GM19240 (cell line): ENCODE measurements at regions not wholly inside any gene's neighbourhood (a gene's known extent, or its start where the extent isn't known, plus 50 kb on each side); places are given as distances from the start of the nearest gene placed in this dataset.
"Not testable (repeated sequence)": the region's sequence is repeated elsewhere in the genome, so short reads cannot be mapped to it uniquely, and the experiment has no call there.

ENCODE experiments used
- DNase-seq: peaks from one replicate; pipeline ENCODE4 v3.0.0; 2011; ENCODE audit warnings: low spot score; ENCODE audit not compliant: insufficient read length

DNA sequence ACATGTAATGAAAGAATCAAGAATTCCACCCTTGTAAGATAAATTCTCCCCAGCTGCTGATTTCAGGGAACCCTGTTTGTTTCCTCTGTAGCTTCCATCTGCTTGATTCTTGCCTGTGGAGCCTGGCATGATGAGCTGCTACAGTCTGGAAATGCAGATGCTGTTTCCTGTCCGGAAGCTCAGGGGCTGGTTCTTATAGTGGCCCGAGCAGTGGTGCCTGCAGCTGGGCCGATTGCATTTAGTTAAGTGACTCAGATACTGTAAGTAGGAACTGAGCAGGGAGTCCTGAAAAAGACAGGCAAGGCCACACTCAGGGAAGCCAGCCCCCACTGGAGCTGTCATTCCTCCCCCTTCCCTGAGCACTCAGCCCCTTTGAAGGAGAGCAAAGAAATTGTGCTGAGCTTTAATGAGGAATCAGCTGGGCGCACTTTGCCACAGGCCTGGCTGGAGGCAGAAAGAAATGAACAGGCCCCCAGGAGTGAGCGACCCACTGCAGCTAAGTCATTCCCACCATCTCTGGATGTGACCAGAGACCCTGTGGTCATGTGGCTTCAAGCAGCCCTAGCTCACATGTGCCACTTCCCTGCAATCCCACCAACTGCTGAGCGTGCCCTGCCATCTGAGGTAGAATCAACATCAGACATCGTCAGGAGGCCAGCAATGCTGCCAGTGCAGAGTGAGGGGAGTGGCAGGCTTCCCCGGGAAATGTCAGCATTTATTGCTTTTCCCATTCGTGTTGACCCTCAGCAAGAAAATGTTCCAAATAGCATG is 206.0 kb upstream of the WWC1 start:
- DNase-seq, result no peak

DNA sequence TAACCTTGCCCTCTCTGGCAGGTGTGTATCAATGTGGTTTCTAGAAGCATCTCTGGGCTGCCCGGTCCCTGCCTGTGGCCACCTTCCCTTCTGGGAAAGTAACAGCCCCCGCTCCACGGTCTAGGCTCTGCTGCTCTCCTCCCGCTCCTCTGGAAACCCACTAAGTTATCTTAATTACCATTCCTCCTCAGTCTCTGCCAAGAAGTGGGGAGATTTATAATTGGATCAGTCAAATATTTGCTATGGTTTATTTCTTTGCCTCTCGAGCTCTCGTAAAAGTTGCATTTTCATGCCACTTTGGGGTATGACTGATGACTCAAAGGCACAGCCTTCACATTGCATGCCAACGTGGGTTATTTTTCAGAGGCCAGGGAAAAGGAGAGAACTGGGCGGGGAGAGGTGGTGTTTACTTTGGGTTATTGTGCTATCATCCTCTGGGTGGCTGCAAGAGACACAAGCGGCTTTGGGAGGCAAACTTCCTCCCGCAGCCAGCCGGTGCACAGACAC is 205.3 kb upstream of the WWC1 start:
- DNase-seq, result no peak

DNA sequence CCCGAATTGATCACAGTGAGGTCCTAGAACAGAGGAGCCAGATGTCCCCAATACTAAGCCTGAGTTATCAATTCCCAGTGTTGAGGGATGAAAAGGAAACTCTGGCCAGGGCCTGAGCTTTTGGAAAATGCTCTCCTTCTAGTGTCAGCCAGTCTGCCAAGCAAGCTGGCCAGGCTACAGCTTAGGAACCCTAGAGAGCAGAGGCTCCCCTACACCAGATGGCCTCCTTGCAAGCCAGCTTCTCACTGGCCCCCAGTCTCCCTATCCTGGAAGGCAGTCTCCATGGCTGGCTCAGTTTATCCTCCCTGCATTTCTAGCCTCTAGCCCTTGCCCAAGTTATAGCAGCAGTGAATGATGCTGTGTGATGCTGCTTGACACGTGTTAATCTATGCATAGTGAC is 204.7 kb upstream of the WWC1 start:
- no peak for DNase-seq

DNA sequence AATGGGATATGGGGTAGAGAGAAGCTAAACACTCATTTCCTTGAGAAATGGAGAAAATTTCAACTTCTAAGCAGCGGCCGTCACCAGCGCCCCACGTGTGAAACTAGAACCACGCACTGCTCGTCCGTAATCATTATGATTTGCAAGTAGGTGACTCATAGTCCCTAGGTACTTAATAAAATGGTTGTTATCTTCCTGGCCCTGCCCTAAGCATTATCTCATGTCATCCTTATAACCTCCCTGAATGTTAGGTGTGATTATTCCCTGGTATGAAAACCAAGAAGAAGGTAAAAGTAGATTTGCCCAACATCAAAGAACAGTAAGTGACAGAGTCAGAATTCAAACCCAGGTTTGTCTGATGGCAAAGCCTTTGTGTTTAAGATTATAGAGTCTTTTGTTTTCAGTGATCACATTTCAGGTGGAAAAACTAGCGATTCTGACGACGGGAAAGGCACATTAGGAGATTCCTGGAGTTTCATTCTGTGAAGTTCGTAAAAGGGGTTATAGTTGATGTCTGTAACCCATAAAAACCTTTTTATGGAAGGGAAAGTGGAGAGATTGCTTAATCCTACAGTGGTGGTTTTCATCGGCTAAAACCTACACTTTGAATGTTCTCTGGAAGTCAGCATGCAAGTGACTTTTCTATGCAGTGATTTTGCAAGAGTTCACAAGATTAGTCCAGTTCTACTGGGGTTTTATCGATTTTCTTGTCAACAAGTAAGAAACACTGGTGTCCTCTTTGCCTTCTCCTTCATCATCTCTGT is 202.9 kb upstream of the WWC1 start:
- DNase-seq, result no peak

DNA sequence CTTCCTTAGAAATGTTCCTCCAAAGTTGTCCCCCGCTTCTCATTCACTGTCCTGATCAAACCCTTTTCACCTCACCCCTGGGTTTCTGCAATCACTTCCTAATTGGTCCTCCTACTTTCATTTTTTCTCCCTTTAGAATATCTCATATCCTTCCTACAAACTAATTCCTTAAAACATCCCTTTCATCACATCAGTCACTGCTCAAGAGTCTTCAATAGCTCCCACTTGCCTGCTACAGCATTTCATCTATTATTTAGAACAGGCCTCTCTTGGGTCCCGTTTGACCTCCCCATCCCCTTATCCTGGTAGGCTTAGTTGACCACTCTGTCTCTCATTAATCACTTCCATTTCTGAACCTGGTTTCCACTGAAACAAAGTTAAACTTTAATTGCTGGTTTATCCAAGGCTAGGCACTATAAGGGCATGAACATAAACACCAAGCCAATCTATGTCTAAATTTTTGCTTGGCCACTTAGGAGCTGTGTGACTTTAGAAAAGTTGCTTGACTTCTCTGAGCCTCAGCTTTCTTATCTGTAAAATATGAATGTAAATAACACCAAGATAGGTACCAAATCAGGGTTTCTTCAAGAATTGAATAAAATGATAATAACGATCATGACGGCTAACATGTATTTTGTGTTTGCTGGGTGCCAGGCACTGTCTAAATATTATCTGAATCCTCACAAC is 202.1 kb upstream of the WWC1 start:
- DNase-seq, result no peak

DNA sequence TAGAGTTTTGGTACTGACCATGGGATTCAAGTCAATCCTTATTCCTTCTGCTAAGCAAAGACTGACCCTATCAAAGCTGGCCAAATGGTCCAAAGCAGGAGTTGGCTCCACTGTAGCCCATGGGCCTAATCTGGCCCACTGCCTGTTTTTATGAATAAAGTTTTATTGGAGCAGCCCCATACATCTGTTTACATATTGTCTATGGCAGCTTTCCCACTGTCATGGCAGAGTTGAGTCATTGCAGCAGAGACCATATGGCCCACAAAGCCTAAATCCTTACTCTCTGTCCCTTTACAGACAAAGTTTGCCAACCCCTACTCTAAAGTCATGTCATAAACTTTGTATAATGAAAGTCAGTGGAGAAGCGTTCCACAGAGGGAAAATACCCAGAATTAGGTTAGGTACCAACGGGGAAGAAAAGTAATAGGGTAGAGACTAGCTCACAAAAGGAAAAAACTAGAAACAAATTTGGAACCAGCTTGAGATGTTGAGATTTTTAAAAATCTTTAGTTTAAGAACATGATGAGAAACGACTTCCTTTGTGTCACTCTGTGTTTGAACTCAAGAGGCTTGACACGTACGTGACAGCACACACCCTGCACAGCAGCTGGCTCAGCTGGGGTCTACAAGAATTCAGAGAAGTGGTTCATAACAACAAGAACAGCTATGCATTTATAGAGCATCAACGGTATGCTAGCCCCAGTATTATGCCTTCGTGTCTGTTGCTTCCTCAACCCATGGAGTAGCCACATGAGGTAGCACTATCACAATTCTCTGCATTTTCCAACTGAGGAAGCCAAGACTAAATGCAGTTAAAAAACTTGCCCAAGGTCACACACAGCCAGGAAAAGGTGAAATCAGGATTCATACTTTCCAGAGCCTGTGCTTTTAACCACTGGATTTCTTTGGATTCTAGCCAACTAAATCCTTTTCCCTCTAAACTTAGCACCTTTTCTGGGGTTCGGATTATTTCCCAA is 198.9 kb upstream of the WWC1 start:
- no peak for DNase-seq

DNA sequence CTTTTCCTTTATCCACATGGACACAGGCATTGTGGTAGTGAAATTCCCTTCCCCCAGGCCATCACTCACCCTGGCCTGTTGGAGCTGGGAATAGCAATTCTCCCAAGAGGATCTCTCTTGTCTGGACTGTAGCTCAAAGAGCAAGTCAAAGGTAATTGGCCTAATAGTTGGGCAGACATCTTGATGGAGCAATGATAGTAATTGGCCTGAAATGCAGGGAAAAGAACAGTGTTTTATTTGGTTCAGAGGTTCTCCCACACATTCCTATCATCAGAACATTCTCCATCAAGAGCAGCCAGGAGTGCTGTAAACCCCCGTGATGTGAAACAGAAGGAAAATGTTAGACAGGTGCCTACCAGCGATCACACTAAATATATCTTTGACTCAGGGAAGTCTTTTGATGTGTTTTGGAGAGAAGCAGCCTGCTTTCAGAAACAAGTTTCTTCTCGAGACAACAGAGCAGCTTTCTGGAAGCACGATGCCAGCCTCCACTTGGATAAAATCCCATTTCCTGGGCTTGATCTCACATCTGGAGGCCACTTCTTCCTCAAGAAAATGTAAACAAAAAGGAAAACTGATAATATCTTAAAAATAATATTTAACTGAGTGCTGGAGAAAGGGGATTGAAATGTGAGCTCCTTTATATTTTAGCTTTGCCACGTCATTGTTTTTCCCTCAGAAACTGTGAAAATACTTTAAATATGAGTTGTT is 198.1 kb upstream of the WWC1 start:
- DNase-seq, result no peak

DNA sequence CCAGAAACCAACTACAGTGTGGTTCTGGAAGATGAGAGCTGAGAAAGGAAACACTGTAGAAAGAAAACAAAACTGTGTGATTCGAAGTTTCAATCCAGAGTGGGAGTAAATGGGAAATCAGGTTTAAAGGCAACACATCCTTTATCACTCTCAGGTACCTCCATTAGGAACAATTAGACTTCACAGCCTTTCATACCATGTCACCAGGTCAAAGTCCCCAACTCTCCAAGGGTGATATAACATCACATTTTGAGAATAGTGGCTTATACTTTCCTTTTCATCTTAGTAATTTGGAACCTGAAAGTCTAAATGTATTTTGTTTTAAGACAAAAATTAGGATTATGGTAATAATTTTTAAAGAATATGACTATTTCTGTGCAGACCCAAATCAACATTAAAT is 194.9 kb upstream of the WWC1 start:
- DNase-seq, result no peak

DNA sequence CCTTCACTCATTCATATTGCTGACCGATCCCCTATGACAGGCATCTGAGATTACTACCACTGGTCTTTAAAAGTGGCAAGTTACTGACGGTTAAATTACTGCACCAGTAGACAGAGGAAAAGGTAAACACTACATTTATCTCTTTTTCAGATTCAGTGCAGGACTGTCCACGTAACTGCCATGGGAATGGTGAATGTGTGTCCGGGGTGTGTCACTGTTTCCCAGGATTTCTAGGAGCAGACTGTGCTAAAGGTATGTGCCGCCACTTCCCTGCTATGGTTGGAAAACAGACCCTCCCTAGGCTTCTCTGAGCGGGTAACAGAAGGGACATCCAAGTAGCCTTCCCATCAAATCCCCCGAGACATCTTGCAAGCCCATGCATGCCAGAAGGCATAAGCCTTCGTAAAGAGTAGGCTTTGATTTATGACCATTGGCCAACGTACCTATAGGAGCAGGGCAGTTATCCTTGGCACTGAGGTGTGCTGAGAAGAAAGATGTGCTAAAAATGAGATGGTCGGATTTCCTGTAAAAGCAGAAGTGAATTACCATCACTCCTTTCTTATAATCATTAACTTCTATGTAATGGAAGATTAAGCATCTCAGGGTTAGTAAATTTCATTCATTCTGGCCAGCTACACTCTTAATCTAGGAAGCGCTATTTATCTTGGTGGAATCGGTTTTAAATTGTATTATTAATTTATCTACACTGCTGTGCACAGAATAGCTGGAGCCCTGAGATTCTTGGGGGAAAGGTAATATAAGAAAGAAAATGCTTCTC is 193.4 kb upstream of the WWC1 start:
- DNase-seq, result no peak

DNA sequence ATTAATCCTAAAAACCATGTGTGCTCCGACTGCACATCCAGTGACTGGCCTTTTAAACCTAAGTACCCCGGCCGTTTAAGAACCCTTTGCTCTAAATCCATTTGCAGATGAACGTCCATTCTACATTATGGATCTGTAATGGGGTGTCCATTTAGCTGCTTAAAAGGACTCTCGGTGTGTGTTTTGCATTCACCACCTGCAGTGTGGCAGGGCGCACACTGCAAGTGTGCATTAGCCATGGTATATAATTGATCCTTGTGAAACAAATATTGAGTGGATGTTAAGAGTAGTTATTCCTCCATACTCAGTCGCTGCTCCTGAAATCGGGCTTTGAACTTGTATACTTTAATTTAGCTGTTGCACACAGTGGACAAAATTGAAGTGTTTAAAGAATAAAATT is 190.1 kb upstream of the WWC1 start:
- DNase-seq, result no peak

DNA sequence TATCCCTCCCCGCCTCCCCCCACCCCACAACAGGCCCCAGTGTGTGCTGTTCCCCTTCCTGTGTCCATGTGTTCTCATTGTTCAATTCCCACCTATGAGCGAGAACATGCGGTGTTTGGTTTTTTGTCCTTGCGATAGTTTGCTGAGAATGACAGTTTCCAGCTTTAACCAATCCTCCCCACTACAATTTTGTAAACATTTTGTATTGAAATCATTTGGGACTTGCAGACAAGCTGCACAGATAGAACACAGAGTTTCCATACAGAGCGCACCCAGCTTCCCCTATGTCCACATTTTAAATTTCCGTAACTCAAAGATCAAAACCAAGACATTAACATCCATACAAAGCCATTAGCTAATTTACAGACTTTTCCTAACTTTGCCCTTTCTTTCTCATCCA is 188.4 kb upstream of the WWC1 start:
- not testable (repeated sequence) for DNase-seq

DNA sequence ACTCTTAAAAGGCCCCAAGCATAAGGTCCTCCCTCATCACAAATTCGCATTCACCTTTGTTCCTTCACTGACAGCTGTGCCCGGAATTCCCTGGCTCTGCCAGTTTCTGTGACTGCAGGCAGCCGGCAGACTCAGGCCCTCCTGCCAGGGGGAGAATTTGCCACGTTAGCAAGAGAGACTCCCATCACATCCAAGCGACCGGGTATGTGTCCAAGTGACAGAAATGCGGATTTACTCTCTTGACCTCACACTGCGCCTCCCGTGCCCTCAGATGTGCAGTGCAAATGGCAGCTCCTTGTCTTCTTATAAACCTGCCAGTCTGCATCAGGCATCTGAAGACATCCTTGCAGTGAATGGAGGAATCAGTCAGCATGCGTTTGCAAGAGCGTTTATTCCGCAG is 187.1 kb upstream of the WWC1 start:
- DNase-seq, result no peak

DNA sequence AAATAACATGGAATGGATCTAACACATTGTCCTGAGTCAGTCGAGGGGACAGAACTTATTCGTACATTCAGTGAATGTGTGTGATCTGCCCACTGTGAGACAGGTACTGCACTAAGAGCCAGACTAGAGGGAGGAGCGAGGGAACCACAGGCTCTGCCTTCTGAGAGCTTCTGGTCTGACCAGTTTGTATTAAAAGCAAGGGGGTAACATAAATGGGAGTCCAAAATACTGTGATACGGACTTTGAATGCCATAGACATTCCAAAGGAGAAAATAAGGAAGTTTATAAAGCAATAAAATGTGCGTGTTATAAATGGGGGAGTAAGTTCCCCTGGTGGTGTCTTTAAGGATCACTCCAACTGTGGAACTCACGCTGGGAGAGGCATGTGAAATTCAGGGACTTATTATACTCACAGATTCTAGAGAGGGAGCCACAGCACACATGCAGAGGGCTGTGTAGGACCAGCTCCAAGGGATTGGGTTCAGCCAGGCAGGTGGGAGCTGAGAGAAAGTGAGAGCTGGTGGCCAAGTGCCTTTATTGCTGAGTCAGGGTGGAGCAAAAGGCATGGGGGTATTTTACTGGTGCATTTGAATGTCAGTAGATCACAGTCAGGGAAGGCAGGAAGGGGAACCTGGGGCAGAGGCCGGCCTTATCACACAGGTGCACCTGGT is 186.5 kb upstream of the WWC1 start:
- no peak for DNase-seq

DNA sequence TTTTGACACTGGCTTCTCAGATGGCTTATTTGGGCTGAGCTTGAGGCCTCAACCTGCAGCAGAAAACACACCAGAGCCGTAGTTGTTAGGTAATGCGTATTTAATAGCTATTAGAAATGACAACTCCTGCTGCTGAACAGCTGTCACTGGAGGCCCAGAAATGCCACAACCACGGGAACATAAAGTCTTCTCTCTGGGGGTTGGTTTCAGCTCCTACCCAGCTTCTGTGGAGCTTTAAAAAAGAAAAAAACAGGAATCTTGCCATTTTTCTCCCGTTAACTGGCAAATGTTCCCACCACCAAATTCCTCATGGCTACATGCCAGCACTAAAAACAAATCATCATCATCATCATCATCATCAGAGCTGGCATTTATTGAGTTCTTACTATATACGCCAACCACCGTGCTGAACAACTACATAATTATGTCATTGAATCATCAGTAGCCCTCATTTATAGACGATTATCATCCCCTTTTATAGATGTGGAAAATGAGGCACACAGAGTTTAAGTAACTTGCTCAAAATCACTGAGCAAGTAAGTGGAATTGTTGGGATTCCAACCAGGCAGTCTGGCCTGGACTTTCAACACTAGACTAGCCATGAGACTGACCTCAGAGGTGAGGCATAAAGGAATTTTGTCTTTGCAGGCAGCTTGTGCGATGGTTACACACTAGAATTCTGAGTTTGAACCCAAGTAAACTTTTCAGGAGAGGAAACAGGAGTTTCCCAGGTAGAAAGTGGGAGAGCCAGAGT is 185.3 kb upstream of the WWC1 start:
- DNase-seq, result no peak

DNA sequence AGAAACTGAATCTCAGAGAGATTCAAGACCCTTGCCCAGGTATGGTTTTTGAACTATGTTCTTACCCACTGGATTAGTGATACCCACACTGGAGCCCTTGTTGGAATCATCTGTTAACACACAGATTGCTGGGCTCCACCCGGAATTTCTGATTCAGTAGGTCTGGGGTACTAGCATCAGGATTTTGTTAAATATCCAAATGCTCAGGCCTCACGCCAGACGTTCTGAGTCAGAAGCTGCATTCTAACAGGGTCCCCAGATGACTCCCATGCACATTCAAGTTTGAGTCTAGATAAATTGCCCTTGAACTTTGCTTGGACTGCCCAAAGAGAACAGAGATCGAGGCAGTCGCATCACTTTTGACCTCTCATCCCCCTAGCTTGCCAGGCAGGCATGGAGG is 182.0 kb upstream of the WWC1 start:
- no peak for DNase-seq

DNA sequence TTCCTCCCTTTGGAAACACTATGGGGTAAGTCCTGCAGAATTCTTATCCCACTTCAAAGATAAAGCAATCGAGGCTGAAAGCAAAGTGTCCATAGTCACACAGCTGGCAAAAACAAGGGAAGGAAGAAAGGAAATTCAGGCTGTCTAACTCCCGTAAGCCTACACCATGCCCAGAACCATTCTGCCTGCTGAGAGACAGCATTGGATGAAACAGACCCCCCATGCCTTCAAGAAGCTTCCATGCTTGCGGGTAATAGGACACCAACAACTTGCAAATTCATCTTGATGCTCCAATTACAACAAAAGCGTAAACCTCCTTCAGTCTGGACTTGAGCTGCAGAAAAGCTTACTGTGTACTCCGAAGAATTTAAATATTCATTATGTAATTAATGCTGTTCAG is 181.1 kb upstream of the WWC1 start:
- DNase-seq, result no peak

DNA sequence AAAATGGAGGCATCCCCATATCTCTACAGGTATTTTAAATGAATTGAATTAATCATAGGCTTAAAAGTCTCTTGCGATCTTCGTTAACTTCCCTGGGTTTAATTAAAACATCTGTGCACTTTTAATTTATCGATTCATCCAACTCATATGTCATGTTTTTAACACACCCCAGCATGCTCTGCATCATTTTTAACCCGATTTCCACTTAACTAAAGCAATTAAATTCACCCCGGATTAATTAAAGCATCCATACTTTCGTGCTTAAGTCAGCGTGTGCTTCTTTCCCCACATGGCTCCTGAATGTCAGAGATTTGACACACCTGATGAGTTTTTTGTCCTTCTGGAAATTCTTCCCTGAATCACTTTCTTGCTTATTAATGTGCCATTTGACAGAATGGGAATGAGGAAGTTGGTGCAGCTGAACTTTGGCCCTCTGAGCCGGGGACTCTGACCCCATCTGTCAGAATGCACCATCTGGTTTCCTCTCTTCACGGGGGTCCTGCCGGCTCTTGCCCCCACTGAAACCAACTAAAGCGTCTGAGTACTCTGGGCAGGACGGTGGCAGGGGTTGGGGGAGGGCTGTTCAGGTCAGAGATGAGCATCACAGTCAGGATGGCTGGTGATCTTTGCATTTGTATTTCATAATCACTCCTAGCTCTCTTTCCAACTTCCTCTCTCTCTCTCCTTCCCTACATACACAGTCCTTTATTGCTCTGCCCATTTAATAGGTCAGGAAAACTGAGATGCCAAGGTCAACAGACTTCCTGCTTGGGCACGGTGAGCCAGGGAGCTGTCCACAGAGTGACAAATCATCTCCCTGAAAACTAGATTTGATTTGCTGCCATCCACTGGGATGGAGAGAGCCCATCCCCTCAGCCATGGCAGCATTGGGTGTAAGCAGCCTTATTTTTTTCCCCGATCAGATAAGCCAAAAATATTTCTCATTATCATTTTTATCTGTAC is 180.3 kb upstream of the WWC1 start:
- DNase-seq, result no peak
